ENCODE measurements at regions not wholly inside any gene's neighbourhood (a gene's known extent, or its start where the extent isn't known, plus 50 kb on each side); places are given as distances from the start of the nearest gene placed in this dataset.
"Not testable (repeated sequence)": the region's sequence is repeated elsewhere in the genome, so short reads cannot be mapped to it uniquely, and the experiment has no call there.

DNA sequence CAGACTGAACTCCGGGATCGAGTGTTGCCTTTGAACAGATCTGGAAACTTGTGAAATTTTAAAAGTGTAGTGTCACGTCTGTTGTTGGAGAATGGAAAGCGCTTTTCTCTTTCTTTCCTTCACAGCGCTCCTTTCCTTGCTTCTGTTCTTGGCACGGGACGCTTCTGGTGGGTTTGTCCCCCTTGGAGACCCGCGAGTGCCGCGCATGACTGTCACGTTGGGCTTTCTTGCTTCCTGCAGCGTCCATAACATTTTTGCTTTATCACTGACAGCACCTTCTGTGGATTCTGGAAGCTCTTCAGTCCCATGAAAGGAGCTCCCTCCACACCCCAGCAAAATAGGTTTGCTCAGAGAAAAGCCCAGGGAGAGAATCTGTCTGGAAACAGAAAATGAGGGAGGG lies 193.0 kb upstream of the TMEM132C start:
- no peak for DNase-seq (ENCODE audit: low spot score)

DNA sequence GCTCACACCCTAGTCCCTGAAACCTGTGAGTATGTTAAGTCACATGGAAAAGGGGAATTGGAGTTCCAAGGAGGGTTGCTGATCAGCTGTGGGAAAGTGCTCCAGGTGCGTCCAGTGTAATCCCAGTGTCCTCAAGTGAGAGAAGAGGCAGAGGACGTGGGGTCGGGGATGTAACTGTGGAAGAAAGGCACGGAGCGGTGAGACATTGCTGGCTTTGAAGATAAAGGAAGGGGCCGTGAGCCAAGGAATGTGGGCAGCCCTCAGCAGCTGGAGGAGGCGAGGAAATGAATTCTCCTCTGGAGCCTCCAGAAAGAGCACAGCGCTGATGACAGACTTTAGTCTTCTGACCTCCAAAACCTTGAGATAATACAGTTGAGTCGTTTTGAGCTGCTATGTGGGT lies 191.6 kb upstream of the TMEM132C start:
- DNase-seq (ENCODE audit: low spot score) = no peak

DNA sequence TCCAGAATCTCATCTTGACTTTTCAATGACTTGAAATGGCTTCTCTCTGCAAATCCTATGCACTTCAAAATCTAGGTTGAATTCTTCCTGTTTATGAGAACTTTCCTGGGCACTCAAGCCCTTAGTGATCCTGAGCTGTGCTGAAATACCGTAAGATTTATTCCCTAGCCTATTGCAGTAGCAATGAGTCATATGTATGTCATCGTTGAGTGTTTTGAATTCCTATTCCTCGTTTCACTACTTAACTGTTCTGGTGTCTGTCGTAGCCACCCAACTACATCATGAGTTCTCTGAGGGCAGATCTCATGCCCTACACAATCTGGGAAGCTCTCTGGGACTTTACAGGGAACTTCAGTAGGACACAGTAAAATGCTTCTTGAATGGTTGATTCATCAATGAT lies 190.8 kb upstream of the TMEM132C start:
- no peak for DNase-seq (ENCODE audit: low spot score)

DNA sequence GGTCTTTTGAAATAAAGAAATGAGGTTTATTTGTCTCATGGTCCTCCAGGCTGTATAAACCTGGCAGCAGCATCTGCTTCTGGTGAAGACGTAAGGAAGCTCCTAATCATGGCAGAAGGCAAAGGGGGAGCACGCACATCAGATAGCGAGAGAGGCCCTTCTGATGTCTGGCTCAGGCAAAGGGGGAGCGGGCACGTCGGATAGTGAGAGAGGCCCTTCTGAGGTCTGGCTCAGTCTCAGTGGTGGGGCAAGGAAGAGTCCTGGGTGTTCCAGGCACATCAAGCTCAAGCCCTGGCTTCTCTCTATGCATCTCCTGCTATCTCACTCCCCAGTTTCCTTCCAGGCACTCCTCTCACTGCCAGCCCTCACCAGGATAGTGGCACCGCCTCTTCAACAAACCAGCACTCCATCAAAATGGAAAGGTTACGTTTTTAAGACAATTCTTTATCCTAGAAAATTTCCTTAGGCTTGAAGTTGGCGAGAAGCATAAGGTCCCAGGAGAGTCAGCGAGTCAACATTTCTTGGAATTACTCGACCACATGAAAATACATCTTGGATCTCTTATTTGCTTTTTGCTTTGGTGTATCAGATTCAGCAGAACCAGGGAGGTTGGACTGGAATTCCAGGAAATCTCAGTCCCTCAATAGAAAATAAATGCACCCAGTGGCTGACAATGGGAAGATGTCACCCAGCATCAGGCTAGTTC lies 189.6 kb upstream of the TMEM132C start:
- no peak for DNase-seq (ENCODE audit: low spot score)

DNA sequence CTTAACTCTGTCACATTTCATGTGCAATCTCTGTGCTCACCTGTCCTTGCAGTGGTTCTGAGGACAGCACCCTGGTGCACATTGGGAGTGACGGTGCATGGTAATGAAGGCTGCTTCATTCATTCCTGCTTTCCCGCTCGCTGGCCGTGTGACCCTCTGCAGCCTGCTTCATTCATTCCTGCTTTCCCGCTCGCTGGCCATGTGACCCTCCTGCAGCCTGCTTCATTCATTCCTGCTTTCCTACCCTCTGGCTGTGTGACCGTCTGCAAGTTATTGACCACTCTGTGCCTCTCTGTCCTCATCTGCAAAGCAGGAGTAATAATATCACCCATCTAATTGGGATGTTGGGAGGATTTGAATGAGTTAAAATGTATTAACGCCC lies 189.1 kb upstream of the TMEM132C start:
- no peak for DNase-seq (ENCODE audit: low spot score)

DNA sequence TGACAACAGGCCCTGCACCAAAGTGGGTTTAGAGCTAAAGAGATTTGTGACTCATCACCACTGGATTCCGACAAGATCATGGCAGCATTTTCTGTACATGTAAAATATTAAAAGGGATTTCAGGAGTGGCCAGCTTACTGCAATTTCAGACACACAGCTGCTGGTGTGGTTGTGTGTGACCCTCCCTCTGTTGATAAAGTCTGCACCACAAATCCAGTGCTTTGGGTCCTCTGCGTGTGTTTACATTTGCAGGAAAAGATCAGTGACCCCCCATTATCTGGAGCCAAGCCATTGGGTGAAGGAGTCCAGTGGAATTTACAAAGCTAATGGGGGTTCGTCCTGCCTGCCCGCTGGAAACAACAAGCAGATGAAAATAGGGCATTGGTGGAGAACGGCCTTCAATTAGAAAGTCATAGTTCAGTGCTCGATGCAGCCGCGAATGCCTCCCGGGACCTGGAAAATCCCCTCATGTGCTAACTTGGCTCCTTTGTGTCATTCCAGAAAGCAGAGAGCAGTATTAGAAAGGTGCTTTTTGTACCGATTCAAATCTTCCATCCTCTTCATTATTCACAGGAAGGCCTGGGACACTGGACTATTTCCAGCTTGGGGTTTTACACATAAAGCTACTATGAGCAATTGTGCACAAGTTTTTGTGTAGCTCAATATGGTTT lies 188.5 kb upstream of the TMEM132C start:
- DNase-seq (ENCODE audit: low spot score) = no peak

DNA sequence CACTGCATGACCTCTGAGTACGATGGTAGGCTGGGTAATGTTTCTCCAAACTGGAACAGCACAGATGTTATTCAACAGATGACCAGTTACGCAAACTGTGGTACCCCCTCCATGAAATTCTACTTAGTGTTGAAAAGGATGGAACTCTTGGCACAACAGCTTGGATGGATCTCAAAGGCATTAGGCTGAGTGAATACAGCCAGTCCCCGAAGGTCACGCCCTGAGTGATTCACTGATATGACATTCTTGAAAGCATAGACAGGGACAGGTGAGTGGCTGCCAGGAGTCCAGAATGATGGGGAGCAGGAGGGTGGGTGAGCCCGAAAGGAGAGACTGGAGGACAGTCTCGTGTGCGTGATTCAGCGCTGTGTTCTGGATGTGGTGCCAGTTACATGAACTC lies 187.5 kb upstream of the TMEM132C start:
- DNase-seq (ENCODE audit: low spot score) = no peak

DNA sequence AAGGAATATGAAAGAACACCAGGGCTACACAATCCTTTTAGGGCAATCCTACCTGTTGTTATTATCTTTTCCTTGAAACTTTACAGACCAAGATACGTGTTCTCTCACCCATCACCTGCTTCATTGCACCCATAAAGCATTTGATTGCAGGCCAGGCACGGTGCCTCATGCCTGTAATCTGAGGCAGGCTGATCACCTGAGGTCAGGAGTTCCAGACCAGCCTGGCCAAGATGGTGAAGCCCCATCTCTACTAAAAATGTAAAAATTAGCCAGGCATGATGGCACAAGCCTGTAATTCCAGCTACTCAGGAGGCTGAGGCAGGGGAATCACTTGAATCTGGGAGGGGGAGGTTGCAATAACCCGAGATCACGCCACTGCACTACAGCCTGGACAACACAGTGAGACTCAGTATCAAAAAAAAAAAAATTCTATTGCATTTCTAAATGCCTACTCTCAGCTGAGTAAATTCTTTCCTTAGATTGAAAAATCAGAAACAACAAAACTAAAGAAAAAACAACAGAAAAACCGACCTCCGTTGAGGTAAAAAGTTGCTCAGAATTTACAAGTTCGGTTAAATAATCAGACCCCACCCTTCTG lies 183.7 kb upstream of the TMEM132C start:
- no peak for DNase-seq (ENCODE audit: low spot score)

DNA sequence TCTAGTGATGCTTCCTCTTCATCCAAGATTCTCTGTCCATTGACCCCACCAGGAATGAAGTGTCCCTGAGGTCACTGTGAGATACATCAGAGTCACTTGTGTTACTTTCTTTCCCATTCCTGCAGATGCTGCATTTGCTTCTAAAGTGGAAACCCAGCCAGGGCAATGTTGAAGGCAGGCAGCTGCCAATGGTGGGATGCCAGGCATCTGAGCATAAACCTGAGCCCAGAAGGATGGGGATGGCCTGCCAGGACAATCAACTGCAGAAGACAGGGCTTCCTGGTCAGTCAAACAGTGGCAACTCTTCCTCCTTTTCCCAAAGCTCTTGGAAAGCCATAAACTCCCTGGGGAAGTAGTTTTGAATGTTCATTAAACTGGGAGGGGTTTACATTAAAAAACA lies 178.0 kb upstream of the TMEM132C start:
- DNase-seq (ENCODE audit: low spot score) = no peak

DNA sequence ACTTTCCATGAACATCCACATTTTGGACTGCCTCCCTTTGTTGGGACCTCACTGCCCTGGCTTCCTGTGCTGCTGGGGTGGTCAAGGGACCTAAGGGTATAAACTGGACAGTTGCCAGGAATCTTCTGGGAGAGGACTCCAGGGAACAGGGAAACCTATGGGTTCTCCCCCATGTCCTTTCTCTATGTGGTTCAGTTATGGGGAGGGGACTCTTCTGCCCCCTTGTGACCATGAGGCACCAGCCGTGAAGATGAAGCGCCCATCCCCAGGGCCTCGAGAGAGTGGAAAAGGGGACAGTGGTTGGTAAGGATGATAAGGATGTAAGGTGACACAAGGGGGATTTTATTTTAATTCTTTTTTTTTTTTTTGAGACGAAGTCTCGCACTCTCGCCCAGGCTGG lies 177.0 kb upstream of the TMEM132C start:
- DNase-seq (ENCODE audit: low spot score) = no peak

DNA sequence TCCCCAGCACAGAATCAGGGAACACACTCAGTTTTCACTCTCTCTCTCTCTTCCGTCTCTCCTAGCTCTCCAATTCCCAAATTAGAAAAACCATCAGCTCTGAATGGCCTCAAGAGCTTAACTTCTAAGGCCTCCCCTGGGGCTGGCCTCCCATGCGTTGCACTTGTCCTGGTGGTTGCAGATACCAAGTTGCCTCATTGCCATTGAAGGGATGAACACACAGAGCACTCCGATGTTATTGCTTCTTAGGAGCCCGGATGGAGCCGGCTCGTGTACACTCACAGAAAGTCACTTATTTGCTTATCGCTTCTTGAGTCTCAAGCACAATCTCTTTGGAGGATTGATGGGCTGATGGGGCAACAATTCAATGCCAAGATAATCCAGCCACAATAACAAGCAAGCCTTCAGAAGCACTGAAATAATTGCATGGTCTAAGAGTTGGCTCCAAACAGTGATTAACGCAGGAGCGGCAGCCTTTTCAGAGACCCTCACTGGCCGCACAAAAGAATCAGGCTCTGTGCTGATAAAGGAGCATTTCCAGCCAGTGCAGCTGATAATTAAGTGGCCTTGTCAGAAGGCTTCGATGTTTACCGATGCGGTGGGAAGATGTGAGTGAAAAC lies 175.8 kb upstream of the TMEM132C start:
- DNase-seq (ENCODE audit: low spot score) = no peak

DNA sequence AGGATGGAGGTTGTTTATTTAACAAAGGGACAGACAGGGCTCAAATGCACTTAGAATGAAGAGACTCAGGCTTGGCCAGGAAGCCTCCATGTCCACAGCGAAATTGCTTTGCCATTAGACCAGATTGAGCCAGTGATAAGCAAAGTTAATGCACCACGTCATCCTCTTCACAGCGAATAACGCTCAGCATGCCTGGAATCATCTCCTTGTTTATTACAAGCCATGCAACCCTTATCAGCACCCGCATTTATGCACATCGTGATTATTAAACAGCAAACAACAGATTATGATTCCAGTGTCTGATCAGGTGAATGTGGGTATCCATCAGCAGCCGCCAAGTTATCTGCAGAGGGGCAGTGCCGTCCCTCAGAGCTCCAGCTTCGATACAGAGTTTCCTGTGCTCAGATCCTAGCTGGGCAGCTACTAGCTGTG lies 175.0 kb upstream of the TMEM132C start:
- DNase-seq (ENCODE audit: low spot score) = no peak

DNA sequence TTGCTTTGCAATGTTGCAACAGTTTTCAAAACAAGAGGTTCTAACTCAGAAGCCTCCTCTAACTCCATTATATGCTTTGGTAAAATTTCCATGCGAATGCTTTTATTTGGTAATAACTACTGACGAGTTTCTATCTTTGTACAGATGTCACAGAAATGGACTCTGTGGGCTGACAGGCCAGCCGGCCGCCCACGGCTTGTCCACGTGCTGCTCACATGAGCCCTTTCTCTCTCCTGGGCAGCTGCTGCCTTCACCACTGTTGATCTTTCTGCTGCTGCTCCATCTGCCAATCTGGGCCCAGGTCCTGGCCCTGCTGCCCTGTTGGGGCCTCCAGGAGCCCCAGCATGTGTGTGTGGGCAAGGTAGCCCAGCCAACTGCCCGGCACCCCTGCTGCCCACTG lies 168.2 kb upstream of the TMEM132C start:
- DNase-seq (ENCODE audit: low spot score) = no peak

DNA sequence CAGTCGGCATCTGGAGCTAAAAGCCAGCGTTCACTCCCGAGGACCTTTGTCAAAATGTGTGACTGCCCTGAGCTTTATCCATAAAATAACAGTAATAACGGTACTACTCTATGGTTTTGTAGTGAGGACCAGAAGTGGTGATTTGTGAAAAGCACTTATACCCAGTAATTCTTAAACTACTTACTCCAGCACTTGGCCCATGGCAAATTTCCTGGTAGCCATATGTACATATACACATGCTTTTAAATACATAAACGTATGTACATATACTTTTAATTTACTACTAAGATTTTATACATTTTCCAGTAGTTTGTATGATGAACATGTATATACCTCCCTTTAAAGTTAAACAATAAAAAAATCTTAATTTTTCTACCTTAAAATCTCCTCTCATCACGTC lies 163.8 kb upstream of the TMEM132C start:
- no peak for DNase-seq (ENCODE audit: low spot score)

DNA sequence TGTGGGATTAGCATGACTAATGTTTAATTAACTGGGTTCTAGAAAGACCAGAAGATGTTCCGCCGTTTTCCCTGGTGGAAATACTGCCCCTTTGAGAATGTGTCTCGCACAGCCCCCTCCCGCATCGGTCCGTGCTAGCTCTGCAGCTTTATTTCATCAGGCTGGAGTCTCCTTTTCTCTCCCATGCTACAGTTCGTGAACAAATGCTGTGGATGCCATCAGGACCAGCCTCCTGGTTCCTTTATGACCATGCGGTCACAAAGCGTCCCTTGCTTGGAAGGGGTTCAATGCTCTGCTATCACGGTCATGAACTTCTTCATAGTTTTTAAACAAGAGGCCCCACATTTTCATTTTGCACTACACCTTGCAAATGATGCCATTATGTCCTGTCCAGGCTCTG lies 157.7 kb upstream of the TMEM132C start:
- DNase-seq (ENCODE audit: low spot score) = no peak

DNA sequence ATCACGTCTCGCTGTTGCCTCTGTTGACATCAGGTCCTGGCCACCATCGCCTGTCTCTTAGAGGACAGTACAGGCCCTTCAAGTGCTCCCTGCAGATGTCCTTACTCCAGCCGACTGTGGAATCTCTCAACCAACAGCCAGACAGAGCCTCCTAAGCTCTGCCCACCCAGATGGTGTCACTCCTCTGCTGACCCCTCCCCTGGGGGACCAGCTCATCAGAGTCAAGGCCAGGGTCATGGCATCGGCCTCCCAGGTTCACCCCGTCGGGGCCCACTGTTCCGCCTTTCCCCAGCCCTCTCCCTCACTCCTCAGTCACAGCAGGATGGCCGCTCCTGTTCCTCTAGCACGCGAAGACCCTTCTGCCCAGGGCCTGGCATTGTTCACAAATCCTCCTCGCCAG lies 157.3 kb upstream of the TMEM132C start:
- DNase-seq (ENCODE audit: low spot score) = no peak

DNA sequence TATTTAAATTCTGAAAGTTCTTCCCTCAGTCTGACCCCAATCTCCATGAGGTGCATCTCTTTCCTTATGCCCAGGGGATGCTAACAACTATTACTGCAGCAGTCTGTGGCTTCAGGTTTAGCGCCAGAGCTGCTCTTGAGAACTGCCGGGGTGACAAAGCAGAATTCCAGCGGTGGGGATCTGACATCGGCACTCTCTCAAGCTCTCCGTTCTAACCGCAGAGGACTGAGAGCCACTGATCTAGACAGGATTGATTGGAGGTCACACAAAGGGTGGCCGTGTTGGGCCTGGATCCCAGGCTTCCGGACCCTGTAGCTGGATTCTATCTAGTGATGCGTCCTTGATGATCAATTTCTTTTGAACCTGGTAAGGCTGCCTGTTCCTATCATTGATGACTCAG lies 155.6 kb upstream of the TMEM132C start:
- DNase-seq (ENCODE audit: low spot score) = no peak

DNA sequence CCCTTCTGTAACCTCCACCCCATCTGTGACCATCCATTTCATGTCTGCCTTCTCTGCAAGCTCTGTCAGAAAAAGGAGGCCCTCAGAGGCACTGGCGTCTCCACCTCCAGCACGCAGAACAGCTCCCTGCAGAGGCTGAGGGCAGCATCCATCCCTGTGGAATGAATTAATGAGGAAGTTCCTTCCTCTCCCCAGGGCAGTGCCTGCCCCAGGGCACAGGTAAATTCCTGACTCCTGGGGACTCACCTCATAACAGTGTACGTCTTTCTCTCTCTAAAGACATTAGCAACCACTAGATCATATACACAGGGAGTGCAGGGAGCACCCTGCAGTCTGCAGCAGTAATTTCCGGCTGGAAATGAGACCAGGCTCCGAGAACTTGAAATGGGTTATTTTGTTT lies 155.0 kb upstream of the TMEM132C start:
- no peak for DNase-seq (ENCODE audit: low spot score)

DNA sequence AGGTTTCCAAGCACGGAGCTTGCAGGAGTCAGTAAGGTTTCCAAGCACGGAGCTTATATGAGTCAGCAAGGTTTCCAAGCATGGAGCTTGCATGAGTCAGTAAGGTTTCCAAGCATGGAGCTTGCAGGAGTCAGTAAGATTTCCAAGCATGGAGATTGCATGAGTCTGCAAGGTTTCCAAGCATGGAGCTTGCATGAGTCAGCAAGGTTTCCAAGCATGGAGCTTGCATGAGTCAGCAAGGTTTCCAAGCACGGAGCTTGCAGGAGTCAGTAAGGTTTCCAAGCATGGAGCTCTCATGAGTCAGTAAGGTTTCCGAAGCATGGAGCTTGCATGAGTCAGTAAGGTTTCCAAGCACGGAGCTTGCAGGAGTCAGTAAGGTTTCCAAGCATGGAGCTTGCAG lies 153.7 kb upstream of the TMEM132C start:
- DNase-seq (ENCODE audit: low spot score) = not testable (repeated sequence)

DNA sequence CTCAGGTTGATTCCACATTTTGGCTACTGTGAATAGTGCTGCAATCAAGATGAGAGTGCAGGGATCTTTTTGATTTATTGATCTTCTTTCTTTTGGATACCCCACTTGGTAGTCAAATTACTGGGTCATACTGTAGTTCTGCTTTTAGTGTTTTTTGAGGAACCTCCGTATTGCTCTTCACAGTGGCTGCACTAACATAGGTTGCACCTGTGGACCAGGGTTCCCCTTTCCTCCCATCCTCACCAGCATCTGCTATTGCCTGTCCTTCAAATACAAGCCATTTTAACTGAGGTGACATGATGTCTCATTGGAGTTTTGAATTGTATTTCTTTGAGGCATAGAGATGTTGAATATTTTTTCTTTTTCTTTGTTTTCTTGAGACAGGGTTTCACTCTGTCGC lies 152.5 kb upstream of the TMEM132C start:
- no peak for DNase-seq (ENCODE audit: low spot score)

DNA sequence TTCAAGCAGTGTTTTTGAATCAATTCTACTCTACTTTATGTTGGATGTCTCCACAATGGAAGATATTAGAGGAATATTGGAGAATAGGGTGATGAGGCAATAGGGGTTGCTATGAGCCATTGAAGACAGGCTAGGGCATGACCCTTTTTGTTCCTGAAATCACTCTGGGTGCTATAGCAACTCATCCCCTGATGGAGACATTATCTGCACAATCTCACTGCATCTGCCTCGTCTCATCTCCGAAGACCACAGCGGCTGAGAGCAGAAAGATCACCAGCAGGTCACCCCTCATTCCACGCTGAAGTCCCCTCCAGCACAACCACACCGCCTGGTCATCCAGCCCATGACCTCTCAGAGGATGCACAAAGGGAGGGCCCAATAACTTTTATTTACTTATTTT lies 150.4 kb upstream of the TMEM132C start:
- no peak for DNase-seq (ENCODE audit: low spot score)

DNA sequence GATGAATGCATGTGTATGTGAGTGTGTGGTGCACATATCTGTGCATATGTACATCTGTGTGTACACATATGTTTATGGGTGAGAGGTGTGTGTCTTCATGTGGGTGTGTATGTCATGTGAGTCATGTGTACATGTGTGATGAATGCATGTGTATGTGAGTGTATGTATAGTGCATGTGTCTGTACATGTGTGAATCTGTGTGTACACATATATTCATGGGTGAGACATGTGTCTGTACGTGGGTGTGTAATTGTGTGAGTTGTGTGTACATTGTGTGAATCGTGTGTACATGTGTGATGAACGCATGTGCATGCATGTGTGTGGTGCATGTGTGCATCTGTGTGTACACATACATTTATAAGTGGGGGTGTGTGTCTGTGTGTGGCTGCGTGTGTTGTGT lies 146.9 kb upstream of the TMEM132C start:
- DNase-seq (ENCODE audit: low spot score) = no peak

DNA sequence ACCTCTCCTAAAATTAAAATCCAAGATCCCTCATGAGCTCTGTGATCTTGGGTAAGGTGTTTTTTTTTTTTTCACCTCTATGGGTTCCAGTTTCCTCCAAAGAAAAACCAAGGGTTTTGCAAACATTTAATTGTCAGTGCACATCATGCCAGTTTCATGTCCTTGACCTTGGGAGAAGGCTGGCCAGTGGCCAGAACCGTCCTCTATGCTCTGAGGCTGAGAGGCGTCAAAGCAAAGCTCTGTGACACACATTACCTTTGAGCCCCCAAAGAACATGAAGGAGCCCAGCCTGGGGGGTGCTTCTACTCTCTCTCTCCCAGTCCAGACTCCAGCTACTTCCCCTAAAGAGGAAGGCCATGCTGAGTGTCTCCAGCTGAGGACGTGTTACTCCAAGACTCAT lies 145.5 kb upstream of the TMEM132C start:
- no peak for DNase-seq (ENCODE audit: low spot score)
